ENCODE measurements at regions not wholly inside any gene's neighbourhood (a gene's known extent, or its start where the extent isn't known, plus 50 kb on each side); places are given as distances from the start of the nearest gene placed in this dataset.
"Not testable (repeated sequence)": the region's sequence is repeated elsewhere in the genome, so short reads cannot be mapped to it uniquely, and the experiment has no call there.

DNA sequence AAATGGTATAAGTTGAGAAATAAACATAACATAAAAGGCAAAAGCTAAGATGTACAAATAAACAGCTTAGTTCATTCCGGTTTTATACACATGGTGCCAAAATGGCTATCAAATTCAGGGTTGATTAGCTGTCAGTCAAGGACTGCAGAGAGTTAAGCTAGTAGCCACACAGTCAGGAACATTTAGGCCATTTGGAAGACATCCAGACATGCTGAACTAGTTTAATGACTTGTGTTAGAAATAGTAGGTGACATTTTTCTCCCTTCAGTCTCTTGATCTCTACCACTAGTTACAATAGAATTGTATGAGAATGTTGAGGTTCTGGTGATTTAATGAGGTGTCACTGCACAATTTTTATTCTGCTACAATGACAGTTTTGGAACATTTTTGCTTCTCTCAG lies 394.4 kb upstream of the SPHKAP start:
- no peak for DNase-seq (ENCODE audit: low read depth, low spot score)
- no peak overlapping the region for H3K4me3 ChIP-seq (ENCODE audit: low read depth, low read length)
- in situ Hi-C loops (cut with HindIII; ENCODE audit: low sequenced_read_pairs) = no loop called here
- TF ChIP-seq, protein P1, sequence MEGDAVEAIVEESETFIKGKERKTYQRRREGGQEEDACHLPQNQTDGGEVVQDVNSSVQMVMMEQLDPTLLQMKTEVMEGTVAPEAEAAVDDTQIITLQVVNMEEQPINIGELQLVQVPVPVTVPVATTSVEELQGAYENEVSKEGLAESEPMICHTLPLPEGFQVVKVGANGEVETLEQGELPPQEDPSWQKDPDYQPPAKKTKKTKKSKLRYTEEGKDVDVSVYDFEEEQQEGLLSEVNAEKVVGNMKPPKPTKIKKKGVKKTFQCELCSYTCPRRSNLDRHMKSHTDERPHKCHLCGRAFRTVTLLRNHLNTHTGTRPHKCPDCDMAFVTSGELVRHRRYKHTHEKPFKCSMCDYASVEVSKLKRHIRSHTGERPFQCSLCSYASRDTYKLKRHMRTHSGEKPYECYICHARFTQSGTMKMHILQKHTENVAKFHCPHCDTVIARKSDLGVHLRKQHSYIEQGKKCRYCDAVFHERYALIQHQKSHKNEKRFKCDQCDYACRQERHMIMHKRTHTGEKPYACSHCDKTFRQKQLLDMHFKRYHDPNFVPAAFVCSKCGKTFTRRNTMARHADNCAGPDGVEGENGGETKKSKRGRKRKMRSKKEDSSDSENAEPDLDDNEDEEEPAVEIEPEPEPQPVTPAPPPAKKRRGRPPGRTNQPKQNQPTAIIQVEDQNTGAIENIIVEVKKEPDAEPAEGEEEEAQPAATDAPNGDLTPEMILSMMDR (IDR thresholded peaks at IDR 0.05; ENCODE audit: low read depth, low read length) = no peak

GRCh38 chr2:228568275-228568674 lies 386.8 kb upstream of the SPHKAP start:
- DNase-seq (ENCODE audit: low read depth, low spot score); in situ Hi-C loops (cut with HindIII; ENCODE audit: low sequenced_read_pairs); H3K4me3 ChIP-seq (ENCODE audit: low read depth, low read length): not testable (repeated sequence)

DNA sequence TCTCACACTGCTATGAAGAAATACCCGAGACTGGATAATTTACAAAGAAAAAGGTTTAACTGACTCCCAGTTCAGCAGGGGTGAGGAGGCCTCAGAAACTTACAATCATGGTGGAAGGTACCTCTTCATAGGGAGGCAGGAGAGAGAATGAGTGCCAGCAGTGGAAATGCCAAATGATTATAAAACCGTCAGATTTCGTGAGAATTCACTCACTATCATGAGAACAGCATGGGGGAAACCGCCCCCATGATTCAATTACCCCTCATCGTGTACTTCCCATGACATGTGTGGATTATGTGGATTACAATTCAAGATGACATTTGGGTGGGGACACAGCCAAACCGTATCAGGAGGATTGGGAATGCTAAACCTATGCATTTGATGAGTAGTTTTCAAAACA lies 380.3 kb upstream of the SPHKAP start:
- TF ChIP-seq, protein P1 (IDR thresholded peaks at IDR 0.05; ENCODE audit: low read depth, low read length) = no peak
- no peak for DNase-seq (ENCODE audit: low read depth, low spot score)
- H3K4me3 ChIP-seq (ENCODE audit: low read depth, low read length) = no peak overlapping the region
- in situ Hi-C loops (cut with HindIII; ENCODE audit: low sequenced_read_pairs) = no loop called here

DNA sequence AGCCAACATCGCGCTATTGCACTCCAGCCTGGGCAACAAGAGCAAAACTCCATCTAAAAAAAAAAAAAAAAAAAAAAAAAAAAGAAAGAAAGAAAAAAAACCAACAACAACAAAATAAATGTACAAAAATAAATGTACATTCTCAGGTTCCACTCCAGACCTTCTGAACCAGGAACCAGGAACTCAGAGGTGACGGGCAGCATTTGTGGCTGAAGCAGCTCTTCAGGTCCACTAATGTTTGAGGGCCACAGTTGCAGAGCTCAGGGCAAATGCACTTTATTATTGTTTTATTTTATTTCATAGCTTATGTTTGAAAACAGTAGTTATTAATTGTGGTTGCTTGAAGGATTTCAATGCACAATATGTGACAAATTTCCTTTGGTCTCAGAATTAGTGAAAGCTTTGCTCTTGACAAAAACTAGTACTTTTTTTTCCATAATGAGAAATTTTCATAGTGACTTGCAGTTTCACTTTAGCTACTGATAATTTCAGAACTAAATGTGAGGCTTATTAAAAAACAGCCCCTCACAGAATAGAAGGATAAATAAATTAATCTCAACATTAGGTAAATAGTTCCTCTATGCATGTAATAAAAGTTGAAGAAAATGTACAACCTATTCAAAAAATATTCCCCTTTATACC lies 378.4 kb upstream of the SPHKAP start:
- H3K4me3 ChIP-seq (ENCODE audit: low read depth, low read length) = no peak overlapping the region
- DNase-seq (ENCODE audit: low read depth, low spot score) = no peak
- in situ Hi-C loops (cut with HindIII; ENCODE audit: low sequenced_read_pairs) = no loop called here
- TF ChIP-seq, protein P1 (IDR thresholded peaks at IDR 0.05; ENCODE audit: low read depth, low read length) = no peak

- no peak overlapping the region for H3K4me3 ChIP-seq (ENCODE audit: low read depth, low read length)
- in situ Hi-C loops (cut with HindIII; ENCODE audit: low sequenced_read_pairs) = no loop called here
- TF ChIP-seq, protein P1 (IDR thresholded peaks at IDR 0.05; ENCODE audit: low read depth, low read length) = no peak
- DNase-seq (ENCODE audit: low read depth, low spot score) = peak; percentile 14
Measured at GRCh38 chr2:228556717-228557116, 375.2 kb upstream of the SPHKAP start.

GRCh38 chr2:228549441-228550007 lies 368.0 kb upstream of the SPHKAP start:
- H3K4me3 ChIP-seq (ENCODE audit: low read depth, low read length) = no peak overlapping the region
- DNase-seq (ENCODE audit: low read depth, low spot score) = no peak
- in situ Hi-C loops (cut with HindIII; ENCODE audit: low sequenced_read_pairs) = no loop called here
- TF ChIP-seq, protein P1 (IDR thresholded peaks at IDR 0.05; ENCODE audit: low read depth, low read length) = no peak

DNA sequence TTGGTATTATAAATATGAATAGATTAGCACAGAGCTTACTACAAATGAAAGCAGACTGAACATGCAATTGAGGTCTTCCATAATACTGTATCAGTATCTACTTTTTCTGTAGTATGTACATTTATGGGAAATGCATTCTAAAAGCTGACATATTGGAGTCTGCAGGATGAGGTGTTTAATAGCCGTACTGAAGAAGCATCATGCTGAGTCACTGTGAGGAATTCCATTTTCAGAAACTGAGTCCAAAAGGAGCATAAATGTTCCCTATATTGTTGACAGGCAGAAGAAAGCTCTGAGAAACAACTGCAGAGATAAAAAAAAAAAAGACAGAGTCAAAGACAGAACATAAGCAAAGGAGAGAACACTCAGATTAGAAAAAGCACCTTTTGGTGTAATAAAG lies 366.7 kb upstream of the SPHKAP start:
- in situ Hi-C loops (cut with HindIII; ENCODE audit: low sequenced_read_pairs) = no loop called here
- TF ChIP-seq, protein P1 (IDR thresholded peaks at IDR 0.05; ENCODE audit: low read depth, low read length) = no peak
- no peak overlapping the region for H3K4me3 ChIP-seq (ENCODE audit: low read depth, low read length)
- DNase-seq (ENCODE audit: low read depth, low spot score) = peak; percentile 33
